Osteoblast (primary cell): ENCODE measurements at regions not wholly inside any gene's neighbourhood (a gene's known extent, or its start where the extent isn't known, plus 50 kb on each side); places are given as distances from the start of the nearest gene placed in this dataset.

Experiments
- DNase-seq: peaks from one replicate; pipeline ENCODE4 v3.0.0; 2011; ENCODE audit warnings: low spot score, mixed read lengths; ENCODE audit not compliant: insufficient read length; ENCODE audit errors: missing footprints
- H2AFZ ChIP-seq: 2 replicates; pipeline ENCODE4 v1.6.0; 2011; ENCODE audit warnings: mild to moderate bottlenecking, low read length
- H3K27ac ChIP-seq: 2 replicates; pipeline ENCODE4 v1.5.1; 2011; ENCODE audit warnings: mild to moderate bottlenecking, low read depth, low read length, moderate library complexity
- H3K27me3 ChIP-seq: 2 replicates; pipeline ENCODE4 v1.6.0; 2012; ENCODE audit warnings: mild to moderate bottlenecking, control low read depth, inconsistent platforms, low read length, moderate library complexity; ENCODE audit not compliant: insufficient read depth
- H3K36me3 ChIP-seq: 2 replicates; pipeline ENCODE4 v1.5.1; 2011; ENCODE audit warnings: mild to moderate bottlenecking, low read length, control low read depth, moderate library complexity; ENCODE audit not compliant: insufficient read depth
- H3K4me1 ChIP-seq: 2 replicates; pipeline ENCODE4 v1.5.1; 2011; ENCODE audit warnings: mild to moderate bottlenecking, low read length, control low read depth, moderate library complexity; ENCODE audit not compliant: insufficient read depth
- H3K4me2 ChIP-seq: 2 replicates; pipeline ENCODE4 v1.6.0; 2011; ENCODE audit warnings: mild to moderate bottlenecking, low read length; ENCODE audit not compliant: insufficient read depth
- H3K4me3 ChIP-seq: fragments of 200-600 bp; sonication (generic); 3 replicates; pipeline ENCODE4 v1.5.1; 2012; ENCODE audit warnings: mild to moderate bottlenecking, low read length, inconsistent platforms; ENCODE audit not compliant: insufficient read depth
- H3K79me2 ChIP-seq: 2 replicates; pipeline ENCODE4 v1.6.0; 2012; ENCODE audit warnings: mild to moderate bottlenecking, low read length, control low read depth, inconsistent platforms; ENCODE audit not compliant: insufficient read depth
- H3K9me3 ChIP-seq: 2 replicates; pipeline ENCODE4 v1.5.1; 2011; ENCODE audit warnings: low read depth, low read length, control low read depth
- H4K20me1 ChIP-seq: 2 replicates; pipeline ENCODE4 v1.6.0; 2012; ENCODE audit warnings: mild to moderate bottlenecking, low read length, control low read depth; ENCODE audit not compliant: insufficient read depth
- CTCF ChIP-seq: IDR thresholded peaks from 2 replicates; pipeline ENCODE4 v1.5.1; 2011; ENCODE audit warnings: mild to moderate bottlenecking, low read depth, low read length, moderate library complexity; ENCODE audit errors: extremely low read depth

GRCh38 chr4:20474119-20474518, 222.4 kb downstream of the SLIT2 start:
- no peak overlapping the region for H3K27ac ChIP-seq
- no peak for DNase-seq
- no peak overlapping the region for H3K4me2 ChIP-seq
- peaks cover 3% of the 10 kb centered on the region for H4K20me1 ChIP-seq
- no peaks in the 10 kb centered on the region for H3K79me2 ChIP-seq
- no peaks in the 10 kb centered on the region for H3K27me3 ChIP-seq
- no peak overlapping the region for H2AFZ ChIP-seq
- H3K4me1 ChIP-seq: no peaks in the 10 kb centered on the region
- H3K4me3 ChIP-seq: no peak overlapping the region
- H3K36me3 ChIP-seq: peaks cover 3% of the 10 kb centered on the region
- H3K9me3 ChIP-seq: no peaks in the 10 kb centered on the region
- TF ChIP-seq CTCF: no peak

GRCh38 chr4:20478412-20478811, 221.8 kb upstream of the PACRGL start:
- Histone ChIP-seq H4K20me1 (no peaks in the 10 kb centered on the region), H3K27me3 (no peaks in the 10 kb centered on the region), H2AFZ (no peak overlapping the region), H3K9me3 (no peaks in the 10 kb centered on the region), H3K27ac (no peak overlapping the region), H3K79me2 (no peaks in the 10 kb centered on the region), H3K4me1 (no peaks in the 10 kb centered on the region), H3K36me3 (no peaks in the 10 kb centered on the region), H3K4me3 (no peak overlapping the region), H3K4me2 (no peak overlapping the region)
- DNase-seq: no peak
- TF ChIP-seq CTCF: no peak

- no peak for TF ChIP-seq CTCF
- no peaks in the 10 kb centered on the region for H3K4me1 ChIP-seq
- no peaks in the 10 kb centered on the region for H3K27me3 ChIP-seq
- H3K79me2 ChIP-seq: no peaks in the 10 kb centered on the region
- DNase-seq: no peak
- no peak overlapping the region for H3K27ac ChIP-seq
- no peak overlapping the region for H3K4me3 ChIP-seq
- H3K4me2 ChIP-seq: no peak overlapping the region
- no peaks in the 10 kb centered on the region for H3K9me3 ChIP-seq
- no peaks in the 10 kb centered on the region for H4K20me1 ChIP-seq
- H3K36me3 ChIP-seq: no peaks in the 10 kb centered on the region
- H2AFZ ChIP-seq: no peak overlapping the region
Measured at GRCh38 chr4:20480165-20480947, 219.9 kb upstream of the PACRGL start.

GRCh38 chr4:20483416-20483815, 216.8 kb upstream of the PACRGL start:
- H3K36me3 ChIP-seq: no peaks in the 10 kb centered on the region

More at GRCh38 chr4:20483416-20483815, 216.8 kb upstream of the PACRGL start:
- Histone ChIP-seq H3K9me3 (no peaks in the 10 kb centered on the region), H3K79me2 (no peaks in the 10 kb centered on the region), H3K27me3 (no peaks in the 10 kb centered on the region), H2AFZ (no peak overlapping the region), H3K4me3 (no peak overlapping the region), H4K20me1 (no peaks in the 10 kb centered on the region), H3K4me2 (no peak overlapping the region), H3K27ac (no peak overlapping the region), H3K4me1 (peaks cover 8% of the 10 kb centered on the region)
- no peak for TF ChIP-seq CTCF
- DNase-seq: no peak
